ENCODE measurements at regions not wholly inside any gene's neighbourhood (a gene's known extent, or its start where the extent isn't known, plus 50 kb on each side); places are given as distances from the start of the nearest gene placed in this dataset.

DNA sequence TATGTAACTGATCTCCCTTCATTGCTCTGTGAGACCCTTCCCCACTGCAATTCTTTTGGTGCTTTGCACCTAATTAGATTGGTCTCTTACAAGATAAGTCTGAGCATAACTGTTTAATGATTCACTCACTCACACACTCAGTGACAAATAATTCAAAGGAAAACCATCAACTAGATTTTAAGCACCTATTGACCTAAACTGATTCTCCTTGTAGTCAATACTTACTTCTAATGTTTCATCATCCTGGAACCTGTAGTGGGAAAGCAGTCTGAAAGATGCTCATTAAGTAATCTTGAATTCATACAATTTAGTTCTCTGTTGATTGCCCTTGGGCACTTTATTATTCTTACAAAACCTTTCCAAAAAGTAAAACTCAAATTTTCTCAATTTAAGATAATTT, 74.3 kb upstream of the COL5A2 start:
- Histone ChIP-seq H3K36me3 (ENCODE audit: control insufficient read depth, insufficient read depth, low read length) (no peaks in the 10 kb centered on the region), H3K9me3 (ENCODE audit: control insufficient read depth, insufficient read depth, low read length) (no peaks in the 10 kb centered on the region), H3K27me3 (ENCODE audit: control insufficient read depth, insufficient read depth, low read length) (no peaks in the 10 kb centered on the region), H3K4me3 (ENCODE audit: low read depth, low read length) (no peak overlapping the region), H3K9ac (ENCODE audit: low read depth, low read length) (no peak overlapping the region), H3K4me1 (ENCODE audit: control insufficient read depth, insufficient read depth, low read length) (no peaks in the 10 kb centered on the region)

DNA sequence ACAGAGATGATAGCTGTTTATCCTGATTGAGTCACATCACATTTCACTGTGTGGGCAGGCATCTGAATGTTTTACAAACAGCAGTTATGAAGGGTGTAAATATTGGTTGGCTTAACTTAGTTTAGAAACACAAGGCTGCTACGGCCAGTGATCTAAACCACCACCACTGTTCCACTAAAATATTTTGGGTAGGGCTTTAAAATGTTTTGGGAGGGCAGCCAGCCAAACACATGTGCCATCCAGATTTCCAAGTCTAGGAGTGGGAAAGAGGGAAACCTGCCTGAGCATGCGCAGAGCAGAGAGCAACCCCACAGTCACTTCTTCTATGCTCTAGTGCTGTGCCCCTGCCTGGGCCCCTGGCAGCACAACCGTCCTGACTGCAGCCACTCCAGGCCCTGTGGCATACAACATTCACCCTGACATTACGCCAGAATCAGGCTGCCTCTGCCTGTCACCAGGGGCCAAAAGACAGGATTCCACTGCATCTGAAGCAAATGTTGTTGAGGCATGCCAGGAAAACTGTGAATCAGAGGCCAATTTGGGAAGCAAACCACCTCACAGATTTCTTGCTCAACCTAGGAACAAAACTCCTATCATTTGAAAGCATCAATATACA, 74.8 kb upstream of the COL5A2 start:
- peak overlapping the region; percentile 6 for H3K9ac ChIP-seq (ENCODE audit: low read depth, low read length)
- no peaks in the 10 kb centered on the region for H3K9me3 ChIP-seq (ENCODE audit: control insufficient read depth, insufficient read depth, low read length)
- H3K4me3 ChIP-seq (ENCODE audit: low read depth, low read length), result no peak overlapping the region
- no peaks in the 10 kb centered on the region for H3K36me3 ChIP-seq (ENCODE audit: control insufficient read depth, insufficient read depth, low read length)
- no peaks in the 10 kb centered on the region for H3K27me3 ChIP-seq (ENCODE audit: control insufficient read depth, insufficient read depth, low read length)
- H3K4me1 ChIP-seq (ENCODE audit: control insufficient read depth, insufficient read depth, low read length), result no peaks in the 10 kb centered on the region

DNA sequence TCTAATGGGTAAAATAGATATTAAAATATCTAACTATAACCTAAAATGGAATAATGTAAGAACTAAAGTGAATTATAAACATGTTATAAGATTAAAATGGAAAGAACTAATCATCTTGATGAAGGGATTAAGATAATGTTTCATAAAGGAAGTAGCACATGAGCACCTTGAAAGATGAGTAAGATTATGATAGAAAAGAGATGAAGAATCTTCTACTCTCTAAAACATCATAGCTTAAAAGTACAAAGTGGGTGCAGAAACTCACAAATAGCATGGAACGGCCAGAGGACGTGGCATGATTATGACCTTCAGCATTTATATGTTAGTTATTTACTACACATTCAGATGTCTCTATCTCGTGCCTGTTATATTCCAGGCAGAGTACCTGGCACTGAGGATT, 76.2 kb upstream of the COL5A2 start:
- peaks cover 6% of the 10 kb centered on the region for H3K4me1 ChIP-seq (ENCODE audit: control insufficient read depth, insufficient read depth, low read length)
- no peaks in the 10 kb centered on the region for H3K36me3 ChIP-seq (ENCODE audit: control insufficient read depth, insufficient read depth, low read length)
- H3K27me3 ChIP-seq (ENCODE audit: control insufficient read depth, insufficient read depth, low read length), result no peaks in the 10 kb centered on the region
- no peak overlapping the region for H3K9ac ChIP-seq (ENCODE audit: low read depth, low read length)
- no peak overlapping the region for H3K4me3 ChIP-seq (ENCODE audit: low read depth, low read length)
- H3K9me3 ChIP-seq (ENCODE audit: control insufficient read depth, insufficient read depth, low read length), result no peaks in the 10 kb centered on the region

DNA sequence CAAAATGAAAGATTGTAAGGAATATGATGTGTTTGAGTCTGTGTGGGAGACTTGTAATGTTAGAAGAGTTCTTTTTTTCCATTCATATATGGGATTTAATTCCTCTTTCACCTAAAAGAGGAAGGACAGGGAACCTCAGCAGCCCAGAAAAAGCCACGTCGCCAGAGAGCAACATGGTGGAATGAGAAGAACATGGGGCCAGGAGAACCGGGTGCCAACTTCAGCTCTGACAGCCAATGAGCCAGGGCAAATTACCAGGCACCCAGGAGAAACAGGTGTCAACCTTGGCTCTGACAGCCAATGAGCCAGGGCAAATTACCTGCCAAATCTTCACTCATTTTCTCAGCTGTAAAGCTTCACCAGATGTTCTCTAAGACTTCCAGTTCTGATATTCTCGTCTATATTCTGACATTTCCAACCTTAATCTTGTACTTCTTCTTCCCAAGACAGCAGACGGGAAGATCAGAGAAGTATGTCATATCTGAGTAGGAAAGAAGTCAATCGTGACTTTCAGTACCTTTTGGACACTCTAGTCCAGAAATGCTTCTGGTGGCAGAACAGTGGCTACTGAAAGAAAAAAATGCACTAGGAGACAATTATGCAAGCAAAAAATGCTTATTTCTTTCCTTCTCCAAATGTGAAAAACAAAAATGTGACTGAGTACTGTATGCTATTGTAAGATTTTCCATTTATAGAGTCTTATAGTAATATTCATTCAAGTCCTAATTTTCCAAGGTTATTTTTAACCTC, 79.2 kb upstream of the COL5A2 start:
- Histone ChIP-seq H3K4me1 (ENCODE audit: control insufficient read depth, insufficient read depth, low read length) (peaks cover 6% of the 10 kb centered on the region), H3K9ac (ENCODE audit: low read depth, low read length) (no peak overlapping the region), H3K4me3 (ENCODE audit: low read depth, low read length) (no peak overlapping the region), H3K36me3 (ENCODE audit: control insufficient read depth, insufficient read depth, low read length) (no peaks in the 10 kb centered on the region), H3K27me3 (ENCODE audit: control insufficient read depth, insufficient read depth, low read length) (no peaks in the 10 kb centered on the region), H3K9me3 (ENCODE audit: control insufficient read depth, insufficient read depth, low read length) (no peaks in the 10 kb centered on the region)

DNA sequence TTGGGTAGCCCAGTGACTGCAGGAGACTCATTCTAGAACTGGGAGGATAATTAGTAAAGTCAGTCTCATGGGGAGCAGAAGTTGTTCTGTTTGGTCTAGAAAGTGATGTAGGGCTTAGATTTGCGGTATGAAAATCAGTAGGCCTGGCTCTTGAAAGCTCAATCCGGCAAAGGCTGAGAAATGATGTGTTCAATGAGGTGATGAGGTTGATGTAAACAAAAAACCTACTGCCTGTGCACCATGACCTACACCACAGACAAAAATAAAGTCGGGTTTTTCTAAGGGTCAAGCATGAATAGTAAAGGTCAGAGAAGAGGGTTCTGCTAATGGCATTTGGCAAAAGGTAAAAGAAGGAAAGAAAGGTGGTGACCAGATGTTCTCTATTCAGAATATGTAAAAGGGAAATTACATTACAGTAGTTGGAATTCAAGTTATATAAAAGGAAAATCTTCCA, 80.8 kb upstream of the COL5A2 start:
- Histone ChIP-seq H3K9me3 (ENCODE audit: control insufficient read depth, insufficient read depth, low read length) (no peaks in the 10 kb centered on the region), H3K4me3 (ENCODE audit: low read depth, low read length) (no peak overlapping the region), H3K36me3 (ENCODE audit: control insufficient read depth, insufficient read depth, low read length) (no peaks in the 10 kb centered on the region), H3K9ac (ENCODE audit: low read depth, low read length) (no peak overlapping the region), H3K4me1 (ENCODE audit: control insufficient read depth, insufficient read depth, low read length) (peaks cover 6% of the 10 kb centered on the region), H3K27me3 (ENCODE audit: control insufficient read depth, insufficient read depth, low read length) (no peaks in the 10 kb centered on the region)

DNA sequence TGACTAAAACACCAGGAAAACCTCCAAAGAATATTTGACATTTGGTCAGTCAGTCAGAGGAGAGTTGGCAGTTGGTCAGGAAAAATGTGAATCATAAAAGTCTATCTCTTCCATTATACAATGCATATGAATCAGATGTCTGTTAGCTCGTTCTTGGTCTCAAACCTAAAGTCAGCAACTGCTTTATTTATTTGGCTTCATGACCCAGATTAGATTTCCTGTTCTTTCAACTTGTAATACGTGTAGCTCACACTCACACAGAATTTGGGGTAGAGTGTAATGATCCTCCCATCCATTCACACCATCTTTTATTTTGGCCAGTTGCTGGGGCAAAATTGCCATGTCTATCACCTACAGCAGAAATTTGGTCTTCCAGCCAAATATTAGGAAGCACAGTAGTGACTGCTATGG, 81.9 kb upstream of the COL5A2 start:
- Histone ChIP-seq H3K9me3 (ENCODE audit: control insufficient read depth, insufficient read depth, low read length) (no peaks in the 10 kb centered on the region), H3K4me3 (ENCODE audit: low read depth, low read length) (no peak overlapping the region), H3K9ac (ENCODE audit: low read depth, low read length) (no peak overlapping the region), H3K36me3 (ENCODE audit: control insufficient read depth, insufficient read depth, low read length) (no peaks in the 10 kb centered on the region), H3K4me1 (ENCODE audit: control insufficient read depth, insufficient read depth, low read length) (peaks cover 6% of the 10 kb centered on the region), H3K27me3 (ENCODE audit: control insufficient read depth, insufficient read depth, low read length) (no peaks in the 10 kb centered on the region)

DNA sequence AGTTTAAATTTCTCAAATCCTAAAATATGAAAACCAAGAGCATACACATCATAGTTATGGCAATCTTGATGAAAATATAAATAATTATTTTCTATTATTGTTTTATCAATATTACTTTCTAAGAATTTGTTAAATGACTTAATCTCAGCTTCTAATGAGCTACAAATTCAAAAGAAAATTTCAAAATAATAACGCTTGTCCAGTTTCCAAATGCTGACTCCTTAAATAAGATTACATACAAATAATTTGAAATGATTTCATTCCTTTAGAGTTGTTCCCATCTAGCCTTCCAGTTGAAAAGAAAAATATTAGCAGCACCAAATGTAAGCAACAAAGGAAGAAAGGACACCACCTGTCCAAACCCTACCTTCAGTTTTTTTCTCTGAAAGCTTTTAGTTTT, 82.4 kb upstream of the COL5A2 start:
- H3K4me3 ChIP-seq (ENCODE audit: low read depth, low read length), result no peak overlapping the region
- no peak overlapping the region for H3K9ac ChIP-seq (ENCODE audit: low read depth, low read length)
- no peaks in the 10 kb centered on the region for H3K9me3 ChIP-seq (ENCODE audit: control insufficient read depth, insufficient read depth, low read length)
- no peaks in the 10 kb centered on the region for H3K27me3 ChIP-seq (ENCODE audit: control insufficient read depth, insufficient read depth, low read length)
- H3K36me3 ChIP-seq (ENCODE audit: control insufficient read depth, insufficient read depth, low read length), result no peaks in the 10 kb centered on the region
- peaks cover 6% of the 10 kb centered on the region for H3K4me1 ChIP-seq (ENCODE audit: control insufficient read depth, insufficient read depth, low read length)

DNA sequence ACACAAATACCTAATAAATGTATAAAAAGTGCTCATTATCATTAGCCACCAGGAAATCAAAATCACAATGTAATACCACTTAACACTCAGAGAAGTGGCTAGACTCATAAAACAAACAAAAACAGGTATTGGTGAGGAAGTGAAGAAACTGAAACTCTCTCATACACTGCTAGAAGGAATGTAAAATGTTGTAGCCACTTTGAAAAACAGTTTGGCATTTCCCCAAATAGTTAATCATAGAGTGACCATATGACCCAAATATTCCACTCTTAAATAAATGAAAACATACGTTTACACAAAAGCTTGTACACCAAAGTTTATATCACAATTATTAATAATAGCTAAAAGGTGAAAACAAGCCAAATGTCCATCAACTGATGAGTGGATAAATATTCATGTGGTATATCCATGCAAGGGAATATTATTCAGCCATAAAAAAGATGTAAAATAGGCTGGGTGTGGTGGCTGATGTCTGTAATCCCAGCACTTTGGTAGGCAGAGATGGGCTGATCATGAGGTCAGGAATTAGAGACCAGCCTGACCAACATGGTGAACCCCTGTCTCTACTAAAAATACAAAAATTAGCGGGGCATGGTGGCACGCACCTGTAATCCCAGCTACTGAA, 86.2 kb upstream of the COL5A2 start:
- Histone ChIP-seq H3K36me3 (ENCODE audit: control insufficient read depth, insufficient read depth, low read length) (no peaks in the 10 kb centered on the region), H3K4me1 (ENCODE audit: control insufficient read depth, insufficient read depth, low read length) (no peaks in the 10 kb centered on the region), H3K9ac (ENCODE audit: low read depth, low read length) (no peak overlapping the region), H3K4me3 (ENCODE audit: low read depth, low read length) (no peak overlapping the region), H3K27me3 (ENCODE audit: control insufficient read depth, insufficient read depth, low read length) (no peaks in the 10 kb centered on the region), H3K9me3 (ENCODE audit: control insufficient read depth, insufficient read depth, low read length) (no peaks in the 10 kb centered on the region)

DNA sequence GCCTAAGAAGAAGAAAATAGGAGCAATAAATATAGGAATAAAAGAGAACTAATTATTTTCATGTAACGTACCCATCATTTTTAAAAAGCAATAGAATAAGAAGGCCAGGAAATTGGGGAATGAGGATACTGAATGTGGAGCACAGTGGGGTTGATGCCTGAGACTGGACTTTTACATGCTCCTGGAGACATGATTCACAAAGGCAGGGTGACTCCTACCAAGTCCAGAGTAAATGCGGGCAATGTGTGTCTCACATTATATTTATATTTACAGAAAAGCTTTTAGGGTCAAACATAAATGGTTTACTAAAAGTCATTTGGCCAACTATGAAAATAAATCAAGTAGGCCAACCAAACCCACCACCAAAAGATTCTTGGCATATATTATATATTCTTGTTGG, 87.9 kb upstream of the COL5A2 start:
- Histone ChIP-seq H3K36me3 (ENCODE audit: control insufficient read depth, insufficient read depth, low read length) (no peaks in the 10 kb centered on the region), H3K27me3 (ENCODE audit: control insufficient read depth, insufficient read depth, low read length) (no peaks in the 10 kb centered on the region), H3K4me3 (ENCODE audit: low read depth, low read length) (no peak overlapping the region), H3K9me3 (ENCODE audit: control insufficient read depth, insufficient read depth, low read length) (no peaks in the 10 kb centered on the region), H3K9ac (ENCODE audit: low read depth, low read length) (no peak overlapping the region), H3K4me1 (ENCODE audit: control insufficient read depth, insufficient read depth, low read length) (no peaks in the 10 kb centered on the region)

DNA sequence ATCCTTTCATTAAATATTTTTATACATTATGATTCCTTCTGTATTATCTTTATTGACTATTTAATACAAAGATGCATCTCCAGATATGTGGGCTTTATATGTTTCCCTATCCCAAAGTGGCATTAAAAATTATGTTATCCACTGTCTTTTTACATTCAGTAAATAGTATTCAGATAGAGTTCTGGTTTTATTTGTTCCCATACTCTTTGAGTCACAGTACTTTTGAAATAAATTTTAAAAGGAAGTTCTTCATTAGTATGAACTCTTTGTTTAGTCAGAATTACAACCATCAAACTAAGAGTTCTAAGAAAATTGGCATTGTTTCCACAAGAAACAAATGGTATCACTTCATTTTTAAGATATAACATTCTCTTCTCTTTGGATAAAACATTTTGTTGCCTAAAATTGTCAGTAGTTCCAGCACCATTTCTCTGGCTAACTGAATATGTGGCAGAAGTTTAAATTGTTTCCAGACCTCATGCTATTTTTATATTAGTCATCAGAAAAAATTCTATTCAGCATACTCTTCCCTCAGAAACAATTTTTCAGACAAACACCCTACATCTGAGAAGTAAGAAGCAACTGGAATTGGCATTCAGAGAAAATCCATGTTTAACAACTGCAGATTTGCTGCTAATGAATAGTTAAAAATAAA, 88.5 kb upstream of the COL5A2 start:
- no peak overlapping the region for H3K9ac ChIP-seq (ENCODE audit: low read depth, low read length)
- no peaks in the 10 kb centered on the region for H3K27me3 ChIP-seq (ENCODE audit: control insufficient read depth, insufficient read depth, low read length)
- no peaks in the 10 kb centered on the region for H3K9me3 ChIP-seq (ENCODE audit: control insufficient read depth, insufficient read depth, low read length)
- no peaks in the 10 kb centered on the region for H3K36me3 ChIP-seq (ENCODE audit: control insufficient read depth, insufficient read depth, low read length)
- no peak overlapping the region for H3K4me3 ChIP-seq (ENCODE audit: low read depth, low read length)
- H3K4me1 ChIP-seq (ENCODE audit: control insufficient read depth, insufficient read depth, low read length), result no peaks in the 10 kb centered on the region

DNA sequence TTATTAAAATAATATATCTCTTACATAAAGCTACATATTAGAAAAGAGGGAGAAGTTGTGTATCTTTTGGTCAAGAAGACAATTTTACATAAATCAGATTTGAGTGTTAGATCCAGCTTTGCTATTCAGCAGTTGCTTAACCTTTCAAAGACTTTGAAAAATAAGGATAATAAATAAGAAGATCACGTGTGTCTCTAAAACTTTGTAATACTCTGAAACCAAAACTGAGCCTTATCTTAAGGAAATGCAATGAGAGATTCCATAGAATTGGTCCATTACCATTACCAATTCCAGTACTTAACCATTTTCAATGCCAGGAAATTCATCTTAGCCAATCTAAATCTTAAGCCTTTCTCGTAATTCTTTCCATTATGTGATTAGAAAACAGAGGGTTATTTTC, 89.2 kb upstream of the COL5A2 start:
- H3K9ac ChIP-seq (ENCODE audit: low read depth, low read length), result no peak overlapping the region
- H3K9me3 ChIP-seq (ENCODE audit: control insufficient read depth, insufficient read depth, low read length), result no peaks in the 10 kb centered on the region
- H3K27me3 ChIP-seq (ENCODE audit: control insufficient read depth, insufficient read depth, low read length), result no peaks in the 10 kb centered on the region
- no peaks in the 10 kb centered on the region for H3K4me1 ChIP-seq (ENCODE audit: control insufficient read depth, insufficient read depth, low read length)
- H3K4me3 ChIP-seq (ENCODE audit: low read depth, low read length), result no peak overlapping the region
- no peaks in the 10 kb centered on the region for H3K36me3 ChIP-seq (ENCODE audit: control insufficient read depth, insufficient read depth, low read length)

Data from iPS-15b (cell line).